DOHH2 (cell line): ENCODE measurements at regions not wholly inside any gene's neighbourhood (a gene's known extent, or its start where the extent isn't known, plus 50 kb on each side); places are given as distances from the start of the nearest gene placed in this dataset.

ENCODE experiments used
- H3F3A ChIP-seq: fragments of 200-600 bp; sonication (generic), shearing (Covaris generic); 2 replicates; pipeline ENCODE4 v1.6.0; 2016; ENCODE audit warnings: antibody characterized with exemption, mild to moderate bottlenecking; ENCODE audit not compliant: control insufficient read depth, insufficient read depth
- H3K27ac ChIP-seq: fragments of 200-600 bp; sonication (generic); 2 replicates; pipeline ENCODE4 v1.5.1; 2014; ENCODE audit warnings: low read depth, mild to moderate bottlenecking, low read length, moderate library complexity
- H3K27me3 ChIP-seq: fragments of 200-600 bp; sonication (generic); 2 replicates; pipeline ENCODE4 v1.6.1; 2014; ENCODE audit warnings: mild to moderate bottlenecking, low read length, mixed read lengths; ENCODE audit not compliant: control insufficient read depth
- H3K36me3 ChIP-seq: fragments of 200-600 bp; sonication (generic); 2 replicates; pipeline ENCODE4 v1.6.1; 2014; ENCODE audit warnings: mild to moderate bottlenecking, low read length, moderate library complexity, mixed read lengths; ENCODE audit not compliant: control insufficient read depth
- H3K4me1 ChIP-seq: fragments of 200-600 bp; sonication (generic); 2 replicates; pipeline ENCODE4 v1.6.1; 2014; ENCODE audit warnings: mild to moderate bottlenecking, low read length, mixed read lengths; ENCODE audit not compliant: control insufficient read depth
- H3K4me2 ChIP-seq: fragments of 200-600 bp; sonication (generic); 2 replicates; pipeline ENCODE4 v1.6.0; 2014; ENCODE audit warnings: mild to moderate bottlenecking, low read length, moderate library complexity
- H3K4me3 ChIP-seq: fragments of 200-600 bp; sonication (generic); 2 replicates; pipeline ENCODE4 v1.5.1; 2014; ENCODE audit warnings: mild to moderate bottlenecking, low read length, mixed read lengths
- H3K79me2 ChIP-seq: fragments of 200-600 bp; sonication (generic); 2 replicates; pipeline ENCODE4 v1.6.1; 2014; ENCODE audit warnings: mild to moderate bottlenecking, low read length, mixed read lengths; ENCODE audit not compliant: control insufficient read depth
- H3K9me2 ChIP-seq: fragments of 200-600 bp; sonication (generic); replicated peaks from 2 replicates; pipeline ENCODE4 v1.6.1; 2014; ENCODE audit warnings: mild to moderate bottlenecking, low read length, mixed read lengths; ENCODE audit not compliant: control insufficient read depth
- H3K9me3 ChIP-seq: fragments of 200-600 bp; sonication (generic); 2 replicates; pipeline ENCODE4 v1.6.1; 2014; ENCODE audit warnings: antibody characterized with exemption, low read length, mixed read lengths; ENCODE audit not compliant: control insufficient read depth, insufficient read depth
- H4K20me1 ChIP-seq: fragments of 200-600 bp; sonication (generic); 2 replicates; pipeline ENCODE4 v1.6.0; 2014; ENCODE audit warnings: low read depth, mild to moderate bottlenecking, antibody characterized with exemption, low read length, moderate library complexity; ENCODE audit not compliant: control insufficient read depth, insufficient read depth
- CTCF ChIP-seq: fragments of 200-600 bp; sonication (generic); IDR thresholded peaks from one replicate; pipeline ENCODE4 v1.5.1; 2014; ENCODE audit warnings: antibody characterized with exemption, mild to moderate bottlenecking, low read depth, low read length; ENCODE audit not compliant: poor library complexity, severe bottlenecking
- EZH2phosphoT487 ChIP-seq: fragments of 200-600 bp; sonication (generic); IDR thresholded peaks from 2 replicates; pipeline ENCODE4 v1.6.1; 2017; ENCODE audit warnings: borderline replicate concordance, mild to moderate bottlenecking, antibody characterized with exemption, low read length, moderate library complexity, mixed read lengths

GRCh38 chr2:67806816-67807215 lies 256.0 kb downstream of the C1D start:
- no peaks in the 10 kb centered on the region for H3K79me2 ChIP-seq
- no peaks in the 10 kb centered on the region for H4K20me1 ChIP-seq
- H3K27ac ChIP-seq, result no peak overlapping the region
- H3K4me1 ChIP-seq, result no peaks in the 10 kb centered on the region
- H3F3A ChIP-seq, result no peaks in the 10 kb centered on the region
- H3K4me2 ChIP-seq, result no peak overlapping the region
- H3K27me3 ChIP-seq, result no peaks in the 10 kb centered on the region
- no peak overlapping the region for H3K4me3 ChIP-seq
- H3K9me2 ChIP-seq, result no peaks in the 10 kb centered on the region
- H3K9me3 ChIP-seq, result peaks cover 12% of the 10 kb centered on the region; the same call in 1 of the 2 replicates
- no peak for TF ChIP-seq EZH2phosphoT487
- TF ChIP-seq CTCF, result no peak
- H3K36me3 ChIP-seq, result no peaks in the 10 kb centered on the region

DNA sequence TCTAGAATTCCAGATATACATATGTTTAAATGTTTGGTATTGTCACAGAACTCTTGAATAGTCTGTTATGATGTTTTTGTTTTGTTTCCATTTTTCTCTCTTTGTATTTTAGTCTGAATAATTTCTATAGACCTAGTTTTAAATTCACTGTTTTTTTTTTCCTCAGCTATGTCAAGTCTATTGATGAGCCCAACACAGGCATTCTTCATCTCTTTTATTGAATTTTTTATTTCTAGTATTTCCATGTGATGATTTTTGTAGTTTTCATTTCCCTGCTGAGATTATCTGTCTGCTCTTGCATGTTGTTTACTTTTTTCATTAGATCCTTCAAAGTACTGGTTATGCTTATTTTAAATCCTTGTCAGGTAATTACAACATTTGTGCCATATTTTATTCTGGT lies 254.7 kb downstream of the C1D start:
- no peaks in the 10 kb centered on the region for H3K4me1 ChIP-seq
- no peaks in the 10 kb centered on the region for H3K36me3 ChIP-seq
- no peaks in the 10 kb centered on the region for H3K27me3 ChIP-seq
- no peak overlapping the region for H3K4me2 ChIP-seq
- H3K4me3 ChIP-seq, result no peak overlapping the region
- H3K79me2 ChIP-seq, result no peaks in the 10 kb centered on the region
- no peaks in the 10 kb centered on the region for H3F3A ChIP-seq
- TF ChIP-seq CTCF (no peak), EZH2phosphoT487 (no peak)
- peaks cover 12% of the 10 kb centered on the region; the same call in 1 of the 2 replicates for H3K9me3 ChIP-seq
- no peaks in the 10 kb centered on the region for H3K9me2 ChIP-seq
- no peak overlapping the region for H3K27ac ChIP-seq
- H4K20me1 ChIP-seq, result no peaks in the 10 kb centered on the region

GRCh38 chr2:67812682-67813081 lies 250.1 kb downstream of the C1D start:
- Histone ChIP-seq H3K27ac (no peak overlapping the region), H3K4me2 (no peak overlapping the region), H3F3A (no peaks in the 10 kb centered on the region), H3K9me3 (peaks cover 12% of the 10 kb centered on the region; the same call in 1 of the 2 replicates), H3K4me1 (no peaks in the 10 kb centered on the region), H3K9me2 (no peaks in the 10 kb centered on the region), H3K79me2 (no peaks in the 10 kb centered on the region), H4K20me1 (no peaks in the 10 kb centered on the region), H3K4me3 (no peak overlapping the region), H3K27me3 (no peaks in the 10 kb centered on the region), H3K36me3 (no peaks in the 10 kb centered on the region)
- TF ChIP-seq EZH2phosphoT487 (no peak), CTCF (no peak)
